Activated CD8-positive, alpha-beta memory T cell treated with anti-CD3 and anti-CD28 coated beads for 36 hours (primary cell): ENCODE measurements at regions not wholly inside any gene's neighbourhood (a gene's known extent, or its start where the extent isn't known, plus 50 kb on each side); places are given as distances from the start of the nearest gene placed in this dataset.
"Not testable (repeated sequence)": the region's sequence is repeated elsewhere in the genome, so short reads cannot be mapped to it uniquely, and the experiment has no call there.

Source experiments
- CTCF ChIA-PET: fragments of 350-600 bp; sonication (Branson Sonifier 250); formaldehyde crosslinking; loops from one replicate; lab custom pipeline; 2021; ENCODE audit warnings: antibody characterized with exemption; lab: Charles Lee
- POLR2A ChIA-PET: fragments of 350-600 bp; sonication (Branson Sonifier 250); formaldehyde crosslinking; loops from one replicate; lab custom pipeline; 2021; ENCODE audit warnings: antibody characterized with exemption; lab: Charles Lee

DNA sequence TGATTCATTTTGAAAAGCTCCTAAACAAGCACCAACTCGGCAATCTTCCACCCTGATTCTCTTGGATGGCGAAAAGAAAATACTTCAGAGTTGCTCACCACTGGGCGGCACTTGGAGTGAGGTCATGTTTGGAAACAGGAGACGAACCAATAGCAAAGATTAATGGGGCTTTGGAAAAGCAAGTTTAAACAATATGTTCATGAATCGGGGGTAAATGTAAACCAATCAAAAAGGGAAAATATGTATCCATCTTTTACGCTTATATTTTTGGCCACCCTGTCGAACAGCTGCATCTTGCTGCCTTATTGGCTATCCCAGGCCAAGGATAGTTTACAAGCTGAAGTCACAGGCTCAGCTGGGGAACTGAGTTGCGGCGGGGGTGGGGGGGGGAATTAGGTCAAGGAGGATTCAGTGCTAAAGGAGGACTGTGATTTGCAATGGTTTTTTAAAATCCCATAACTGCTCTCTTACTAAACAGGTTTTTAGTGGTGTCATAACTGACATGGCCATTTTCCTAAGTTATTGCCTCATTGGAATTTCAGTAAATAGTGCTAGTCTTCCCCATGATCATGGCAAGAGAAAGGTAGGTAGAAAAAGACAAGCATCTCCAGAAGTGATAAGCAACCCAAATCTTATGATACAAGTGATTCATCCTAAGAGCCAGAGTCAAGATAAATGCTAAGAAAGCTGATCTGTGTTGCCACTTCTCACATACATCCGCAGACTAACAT lies 210.6 kb downstream of the PHLDA1 start:
- CTCF ChIA-PET, result no interaction called here
- POLR2A ChIA-PET, result no interaction called here

DNA sequence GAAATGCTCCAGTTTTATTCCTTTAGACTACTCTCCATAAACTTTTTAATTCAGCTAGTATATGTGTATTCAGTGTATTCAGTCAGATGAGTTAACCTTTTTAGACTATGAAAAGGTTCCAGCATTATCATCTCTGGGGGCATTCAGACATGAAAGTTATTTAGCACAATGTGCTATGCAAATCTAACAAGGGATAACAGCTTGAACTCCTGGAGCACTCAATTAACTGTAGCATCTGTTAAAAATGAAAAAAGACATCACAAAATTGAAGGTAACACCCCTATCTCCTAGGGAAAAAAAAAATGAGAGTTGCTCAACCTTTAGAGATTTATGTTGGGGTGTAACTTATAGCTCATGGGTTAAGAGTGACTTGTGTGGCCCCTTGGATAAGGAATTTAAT lies 211.5 kb downstream of the PHLDA1 start:
- CTCF ChIA-PET, result interaction anchor here (0.7 to 0.9 kb wide), 2 partner anchors 8 to 211 kb away, joined by 3 read pairs; no protein-coding TSS in a partner anchor

DNA sequence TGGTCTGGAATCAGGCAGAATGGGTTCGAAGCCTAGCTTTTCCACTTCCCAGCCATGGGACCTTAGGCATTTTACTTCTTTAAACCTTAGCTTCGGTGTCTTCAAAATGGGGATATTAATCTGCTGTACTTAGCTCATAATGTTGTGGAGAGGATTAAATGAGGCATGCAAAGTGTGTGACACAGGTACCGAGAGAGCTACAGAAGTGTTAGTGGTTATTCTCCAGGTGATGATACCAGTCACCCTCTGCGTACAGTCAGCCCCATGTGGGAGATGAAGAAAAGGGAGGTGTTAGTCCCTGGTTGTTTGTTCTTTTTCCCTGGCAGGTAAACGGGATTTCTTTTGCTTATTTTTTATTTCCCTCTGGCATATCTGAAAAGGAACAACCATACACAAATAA lies 212.1 kb downstream of the PHLDA1 start:
- POLR2A ChIA-PET, result no interaction called here
- CTCF ChIA-PET, result interaction anchor here (0.7 kb wide), 1 partner anchor 211 kb away, joined by 3 read pairs; no protein-coding TSS in a partner anchor

More for the DNA sequence above, 211.5 kb downstream of the PHLDA1 start:
- POLR2A ChIA-PET, result no interaction called here

DNA sequence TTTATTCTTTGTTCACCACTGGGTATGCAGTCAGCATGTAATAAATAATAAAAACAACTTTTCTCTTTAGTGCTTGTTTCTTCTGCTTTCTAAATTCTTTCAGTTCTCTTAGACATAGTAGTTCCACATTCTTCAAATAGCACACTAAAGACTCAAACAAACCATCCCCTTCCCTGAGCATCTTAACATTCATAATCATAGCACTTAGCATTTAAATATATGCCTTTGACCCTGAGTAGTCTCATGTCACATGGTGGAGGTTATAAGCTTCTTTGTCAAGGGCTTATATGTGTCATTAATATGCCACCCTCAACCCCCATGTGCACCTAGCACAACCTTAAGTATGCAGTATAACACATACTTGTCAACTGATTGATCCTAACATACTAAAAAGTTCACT lies 212.7 kb downstream of the PHLDA1 start:
- CTCF ChIA-PET, result no interaction called here
- POLR2A ChIA-PET, result no interaction called here

DNA sequence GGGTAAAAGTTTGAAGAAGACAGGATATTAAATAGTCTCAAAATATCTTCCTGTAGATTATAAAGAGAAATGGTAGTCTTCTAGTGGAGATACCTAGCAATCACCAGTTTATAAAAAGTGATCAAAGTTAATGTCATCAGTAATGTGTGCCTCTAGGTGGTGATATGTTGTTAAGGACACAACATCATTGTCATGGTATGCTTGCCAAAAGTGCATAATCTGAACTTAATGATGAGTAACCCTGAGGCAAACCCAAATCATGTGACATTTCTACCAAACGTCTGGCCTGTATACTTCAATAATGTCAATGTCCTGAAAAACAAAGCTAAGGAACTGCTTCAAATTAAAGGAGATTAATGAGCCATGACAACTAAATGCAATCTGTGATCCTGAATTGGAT lies 214.7 kb downstream of the PHLDA1 start:
- POLR2A ChIA-PET, result no interaction called here
- CTCF ChIA-PET, result no interaction called here

DNA sequence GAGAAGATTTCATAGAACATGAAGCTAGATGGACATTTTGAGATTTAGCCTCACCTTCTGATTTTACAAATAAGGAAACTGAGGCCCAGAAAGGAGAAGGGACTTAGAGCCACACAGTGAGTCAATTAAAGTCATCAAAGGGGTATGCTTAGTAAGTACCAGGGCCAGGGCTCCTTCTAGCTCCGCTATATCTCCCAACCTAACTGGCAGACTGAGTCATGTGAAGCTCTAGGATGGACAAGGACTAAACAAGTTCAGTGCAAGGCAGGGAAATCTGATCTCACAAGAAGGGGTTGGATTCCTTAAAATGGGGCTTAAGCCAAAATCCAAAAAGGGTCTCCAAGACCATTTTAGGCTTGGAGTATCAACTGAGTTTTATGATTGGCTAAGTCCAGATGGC lies 215.8 kb downstream of the PHLDA1 start:
- ChIA-PET POLR2A (interaction anchor here (0.6 to 1.0 kb wide), 2 partner anchors 119 to 216 kb away, joined by 4 to 7 read pairs; partner anchors contain the start of gene PHLDA1), CTCF (interaction anchor here (1.1 to 1.2 kb wide), 3 partner anchors 162 to 221 kb away, joined by 3 to 4 read pairs (median 3); no protein-coding TSS in a partner anchor)

DNA sequence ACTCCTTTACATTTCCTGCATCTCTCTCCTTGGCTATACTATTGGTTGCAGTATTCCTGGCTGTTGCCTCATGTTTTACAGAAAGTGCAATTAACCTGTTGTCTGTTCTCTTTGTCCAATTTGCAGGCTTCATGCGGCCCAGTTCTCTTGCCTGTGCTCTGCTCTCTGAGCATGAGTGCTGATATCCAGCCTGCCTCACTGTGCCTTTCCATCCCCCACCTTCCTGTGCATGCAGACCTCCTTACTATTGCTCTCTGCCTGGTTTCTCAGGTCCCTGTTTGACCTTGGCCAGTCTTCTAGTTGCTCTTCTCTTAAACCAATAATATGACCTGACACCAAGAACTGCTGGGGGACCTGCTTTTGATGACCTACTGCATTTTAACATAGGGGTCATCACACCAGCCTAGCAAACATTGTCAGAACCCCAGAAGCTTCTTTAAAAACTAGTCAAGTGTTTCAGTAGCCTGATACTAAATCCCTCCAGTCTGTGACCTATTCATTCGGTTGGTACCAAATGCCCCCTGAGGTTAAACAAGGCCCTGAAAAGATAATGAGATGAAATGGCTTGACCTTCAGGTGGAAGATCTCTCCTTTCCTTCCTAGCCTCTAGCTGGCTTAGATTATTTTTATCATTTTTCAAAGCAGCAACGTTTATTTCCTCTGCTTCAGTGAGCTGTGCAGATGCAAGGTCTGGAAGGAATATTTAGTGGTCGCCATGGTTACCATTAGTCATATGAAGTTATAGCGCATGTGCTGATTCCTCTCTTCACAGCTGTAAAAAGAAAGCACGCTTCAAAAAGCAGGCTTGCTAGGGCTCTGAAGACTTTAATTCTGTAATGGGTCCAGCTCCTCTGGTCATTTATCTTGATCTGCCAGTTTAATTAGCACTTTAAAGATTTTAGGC lies 216.5 kb downstream of the PHLDA1 start:
- CTCF ChIA-PET, result interaction anchor here (1.1 to 1.2 kb wide), 2 partner anchors 206 to 222 kb away, joined by 3 read pairs; no protein-coding TSS in a partner anchor
- POLR2A ChIA-PET, result interaction anchor here (0.6 to 1.0 kb wide), 3 partner anchors 96 to 217 kb away, joined by 3 to 7 read pairs (median 4); partner anchors contain the start of gene PHLDA1

DNA sequence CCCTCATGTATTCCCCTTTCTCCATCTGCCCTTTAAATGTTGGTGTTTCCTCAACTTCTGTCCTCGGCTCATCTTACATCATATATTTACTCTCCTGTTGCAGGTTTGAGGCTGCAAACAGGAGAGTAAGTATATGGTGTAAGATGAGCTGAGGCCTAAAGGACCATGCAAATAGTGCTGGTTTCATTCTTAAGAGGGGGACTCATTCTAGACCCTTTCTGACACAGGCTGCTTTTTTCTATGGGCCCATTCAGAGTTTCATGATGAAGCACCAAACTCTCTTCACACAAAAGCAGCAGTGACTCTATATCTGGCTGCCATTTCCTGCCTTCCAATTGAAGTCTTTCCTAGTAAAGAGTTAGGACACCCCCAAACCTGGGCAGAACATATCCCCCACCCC lies 218.5 kb downstream of the PHLDA1 start:
- POLR2A ChIA-PET, result interaction anchor here (0.6 kb wide), 2 partner anchors 270 to 567 kb away, joined by 3 to 8 read pairs; no protein-coding TSS in a partner anchor
- CTCF ChIA-PET, result no interaction called here

DNA sequence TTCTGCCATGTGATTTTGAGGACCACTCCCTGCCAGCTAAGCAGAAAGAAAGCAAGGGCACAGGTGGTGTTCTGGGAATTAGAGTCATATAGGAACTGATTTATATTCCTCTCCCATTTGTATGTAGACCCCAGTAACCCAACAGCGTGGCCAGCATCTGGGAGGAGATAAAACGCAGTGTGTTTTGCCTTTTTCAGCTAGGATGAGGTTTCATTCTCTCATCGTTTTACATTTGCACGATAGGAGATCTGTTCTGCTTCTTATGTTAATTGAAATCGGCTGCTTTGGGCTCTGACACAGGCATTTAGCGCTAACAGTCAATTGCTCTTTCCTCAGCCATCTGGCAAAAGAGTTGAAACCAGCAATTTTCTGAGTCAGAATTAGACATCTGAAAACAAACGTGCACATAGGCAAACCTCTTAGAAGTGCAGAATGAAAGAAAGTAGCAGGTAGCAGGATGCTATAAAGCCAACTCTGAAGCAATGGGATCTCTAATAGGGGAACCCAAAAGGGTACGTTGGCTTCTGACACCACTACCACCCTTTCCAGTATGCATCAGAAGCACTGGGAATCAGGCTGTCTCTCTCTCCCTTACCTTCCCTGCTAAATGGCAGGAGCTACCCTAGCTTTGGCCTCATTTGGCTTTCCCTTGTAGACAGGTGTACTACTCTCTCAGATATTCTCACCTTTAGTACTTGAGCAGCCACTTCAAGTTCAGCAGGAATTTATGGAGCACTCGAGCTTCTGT lies 219.1 kb downstream of the PHLDA1 start:
- POLR2A ChIA-PET, result interaction anchor here (0.6 kb wide), 2 partner anchors 271 to 568 kb away, joined by 3 to 8 read pairs; no protein-coding TSS in a partner anchor

DNA sequence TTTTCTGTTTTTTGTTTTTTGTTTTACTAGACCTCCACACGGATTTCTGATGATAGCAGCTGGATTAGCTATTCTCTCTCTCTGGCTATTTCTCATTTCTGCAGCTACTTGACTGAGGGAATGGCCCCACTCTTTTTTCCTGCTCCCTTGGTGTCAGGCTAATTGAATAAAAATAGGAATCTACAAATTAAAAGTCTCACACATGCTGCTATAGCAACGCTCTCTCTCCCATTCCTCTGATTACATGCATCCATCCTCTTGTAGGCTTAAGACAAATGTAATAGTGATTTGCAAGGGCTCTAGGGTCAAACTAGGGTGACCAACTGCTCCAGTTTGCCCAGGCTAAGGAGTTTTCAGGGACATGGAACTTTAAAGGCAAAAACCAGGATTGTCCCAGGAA lies 221.8 kb downstream of the PHLDA1 start:
- ChIA-PET POLR2A (no interaction called here), CTCF (no interaction called here)

More for the DNA sequence above, 219.1 kb downstream of the PHLDA1 start:
- CTCF ChIA-PET, result no interaction called here

DNA sequence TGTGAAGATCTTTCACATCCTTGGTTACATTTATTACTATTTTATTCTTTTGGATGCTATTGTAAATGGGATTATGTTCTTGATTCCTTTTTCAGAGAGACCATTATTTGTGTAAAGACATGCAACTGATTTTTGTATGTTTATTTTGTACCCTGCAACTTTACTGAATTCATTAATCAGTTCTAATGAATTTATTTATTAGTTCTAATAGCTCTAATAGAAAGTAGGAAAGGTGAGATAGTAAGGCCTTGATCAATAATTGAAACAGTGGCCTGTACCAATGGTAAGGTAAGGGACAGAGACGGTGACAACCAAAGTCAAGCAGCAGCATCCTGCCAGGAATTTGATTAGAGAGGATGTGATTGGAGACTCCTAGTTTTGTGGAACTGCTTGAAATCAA lies 224.1 kb downstream of the PHLDA1 start:
- ChIA-PET CTCF (no interaction called here), POLR2A (no interaction called here)

DNA sequence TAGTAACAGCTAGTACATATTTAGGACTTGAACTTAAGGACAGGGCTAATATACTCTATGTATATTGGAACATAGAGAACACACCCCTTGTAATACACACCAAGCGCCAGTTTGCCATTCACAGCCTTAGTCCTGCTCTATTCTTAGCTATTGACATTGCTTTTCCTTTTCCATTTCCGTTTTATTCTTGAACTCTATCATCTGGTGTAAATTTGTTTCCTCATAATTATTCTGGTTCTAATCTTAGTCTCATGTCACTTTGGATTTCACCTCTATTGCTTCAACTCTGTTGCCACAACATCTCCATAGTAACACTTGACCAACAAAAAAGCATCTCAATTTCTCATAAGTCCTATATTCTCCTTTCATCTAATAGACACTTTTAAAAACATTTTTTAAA lies 225.7 kb downstream of the PHLDA1 start:
- POLR2A ChIA-PET, result no interaction called here
- CTCF ChIA-PET, result no interaction called here

DNA sequence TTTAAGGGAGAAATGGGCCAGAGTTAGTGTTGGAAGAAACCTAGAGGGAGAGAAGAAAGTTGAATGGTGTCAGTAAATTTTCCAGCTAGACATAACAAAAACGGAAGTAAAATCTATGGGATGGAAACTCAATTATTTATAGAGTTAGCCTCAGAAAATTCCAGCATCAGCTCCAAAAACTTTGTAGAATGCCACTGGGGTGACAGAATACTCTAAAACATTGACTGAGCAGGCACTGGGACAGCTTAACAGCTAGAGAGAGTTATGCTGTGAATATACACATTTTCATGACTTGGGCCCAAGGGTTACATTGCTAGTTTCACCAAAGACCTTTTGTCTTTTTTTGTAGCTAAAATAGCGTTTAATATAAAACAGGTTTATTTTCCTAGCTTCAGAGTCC lies 226.3 kb downstream of the PHLDA1 start:
- ChIA-PET CTCF (no interaction called here), POLR2A (no interaction called here)

DNA sequence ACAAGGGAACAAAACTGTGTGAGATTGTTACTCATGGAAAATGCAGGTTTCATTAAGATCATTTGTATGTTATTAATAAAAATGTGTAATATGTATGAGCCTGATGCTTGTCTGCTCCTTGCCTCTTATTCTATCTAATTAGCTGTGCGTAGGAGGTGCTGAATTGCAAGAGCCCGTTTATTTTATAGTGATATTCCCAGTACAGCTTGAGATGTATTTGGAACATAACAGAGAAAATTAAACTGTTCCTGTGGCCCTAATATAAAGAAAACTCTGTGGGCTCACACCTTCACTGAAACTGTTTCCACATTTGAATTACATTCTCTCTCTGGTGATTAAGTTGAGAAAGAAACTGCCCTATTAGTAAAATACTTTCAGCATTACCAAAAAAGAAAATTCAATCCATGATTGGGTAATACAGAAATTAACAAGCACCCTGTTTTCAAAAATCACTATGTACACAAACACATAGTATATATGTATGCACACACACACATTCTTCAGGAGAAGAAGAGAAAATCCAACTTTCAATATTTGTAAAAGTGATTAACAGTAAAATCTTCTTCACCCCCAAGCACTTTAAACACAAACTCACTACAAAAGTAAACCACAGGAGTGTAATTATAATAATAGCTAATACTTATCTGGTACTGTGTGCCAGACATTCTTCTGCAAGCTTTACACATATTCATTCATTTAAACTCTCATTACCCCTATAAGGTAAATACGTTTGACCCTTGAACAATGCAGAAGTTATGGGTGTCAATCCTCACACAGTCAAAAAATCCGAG lies 233.2 kb downstream of the PHLDA1 start:
- POLR2A ChIA-PET, result no interaction called here
- CTCF ChIA-PET, result no interaction called here

DNA sequence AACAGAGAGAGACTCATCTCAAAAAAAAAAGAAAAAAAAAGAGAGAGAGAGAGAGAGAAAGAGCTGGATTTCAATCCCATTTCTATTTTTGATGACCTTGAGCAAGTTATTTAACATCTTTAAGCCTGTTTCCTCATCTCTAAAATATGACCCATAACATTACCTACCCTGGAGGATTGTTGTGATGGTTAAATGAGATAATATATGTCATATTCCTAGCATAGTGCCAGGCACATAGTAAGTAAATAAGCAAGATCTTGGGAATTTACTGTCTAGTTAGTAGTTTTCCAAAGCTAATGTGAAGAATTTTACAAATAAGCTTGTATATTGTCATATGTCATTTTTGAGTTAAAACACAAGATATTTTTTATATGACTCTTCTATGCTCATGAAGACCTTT lies 236.5 kb downstream of the PHLDA1 start:
- ChIA-PET POLR2A (no interaction called here), CTCF (no interaction called here)

DNA sequence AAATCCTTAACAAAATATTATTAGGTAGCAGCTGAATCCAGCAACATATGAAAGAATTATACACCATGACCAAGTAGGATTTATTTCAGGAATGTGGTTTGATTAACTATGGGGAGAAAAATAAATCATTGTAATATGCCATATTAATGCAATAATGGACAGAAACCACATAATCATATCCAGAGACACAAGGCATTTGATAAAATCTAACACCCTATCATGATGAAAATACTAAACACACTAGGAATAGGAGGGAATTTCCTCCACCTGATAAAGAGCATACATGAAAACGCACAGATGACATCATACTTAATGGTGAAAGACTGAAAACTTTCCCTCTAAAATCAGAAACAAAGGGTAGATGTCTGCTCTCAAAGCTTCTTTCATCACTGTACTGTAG lies 238.9 kb downstream of the PHLDA1 start:
- ChIA-PET POLR2A (no interaction called here), CTCF (interaction anchor here (0.6 kb wide), 1 partner anchor 18 kb away, joined by 3 read pairs; no protein-coding TSS in a partner anchor)

DNA sequence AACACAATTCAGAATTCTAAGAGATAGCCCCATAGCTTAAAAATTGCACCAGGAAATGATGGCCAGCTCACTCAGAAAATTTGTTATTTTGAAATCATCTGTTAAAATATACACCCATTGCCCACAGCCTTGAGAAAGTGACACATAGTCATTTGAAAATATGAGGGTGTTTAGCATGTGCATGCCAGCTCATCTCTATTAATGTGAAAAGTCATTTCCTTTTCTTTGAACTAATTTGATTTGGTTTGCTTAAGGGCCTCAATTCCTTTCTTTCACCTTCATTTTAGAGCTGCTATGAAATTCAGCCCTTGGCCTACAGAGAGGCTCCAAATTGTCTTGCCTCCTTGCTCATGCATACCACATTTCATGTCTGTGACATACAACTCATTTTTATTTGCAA lies 241.4 kb downstream of the PHLDA1 start:
- ChIA-PET POLR2A (no interaction called here), CTCF (no interaction called here)

DNA sequence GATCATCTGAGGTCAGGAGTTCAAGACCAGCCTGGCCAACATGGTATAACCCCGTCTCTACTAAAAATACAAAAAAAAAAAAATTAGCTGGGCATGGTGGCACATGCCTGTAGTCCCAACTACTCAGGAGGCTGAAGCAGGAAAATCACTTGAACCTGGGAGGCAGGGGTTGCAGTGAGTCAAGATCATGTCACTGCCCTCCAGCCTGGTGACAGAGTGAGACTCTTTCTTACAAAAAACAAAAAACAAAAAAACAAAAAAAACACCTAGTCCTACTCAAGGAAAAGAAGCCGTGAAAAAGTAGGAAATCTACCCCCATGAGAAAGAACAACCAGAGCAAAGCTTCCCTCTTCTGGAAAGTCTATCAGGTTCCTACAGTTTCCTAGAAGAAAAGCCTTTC lies 244.4 kb downstream of the PHLDA1 start:
- POLR2A ChIA-PET, CTCF ChIA-PET: not testable (repeated sequence)
